Activated CD8-positive, alpha-beta T cell treated with anti-CD3 and anti-CD28 coated beads for 36 hours (primary cell): ENCODE measurements at regions not wholly inside any gene's neighbourhood (a gene's known extent, or its start where the extent isn't known, plus 50 kb on each side); places are given as distances from the start of the nearest gene placed in this dataset.
"Not testable (repeated sequence)": the region's sequence is repeated elsewhere in the genome, so short reads cannot be mapped to it uniquely, and the experiment has no call there.

Source experiments
- ATAC-seq: fragments of 200-7000 bp; cut with Tn5 transposase; one replicate; pipeline ENCODE4 v1.10.0; 2021; ENCODE audit warnings: mild to moderate bottlenecking, moderate library complexity
- CTCF ChIA-PET: fragments of 350-600 bp; sonication (Branson Sonifier 250); formaldehyde crosslinking; loops from one replicate; lab custom pipeline; 2021; ENCODE audit warnings: antibody characterized with exemption; lab: Charles Lee
- POLR2A ChIA-PET: fragments of 350-600 bp; sonication (Branson Sonifier 250); formaldehyde crosslinking; loops from one replicate; lab custom pipeline; 2021; ENCODE audit warnings: antibody characterized with exemption; lab: Charles Lee
- DNase-seq: peaks from one replicate; pipeline ENCODE4 v3.0.0-alpha.2; 2020
- H3K27ac Mint-ChIP-seq: one replicate; pipeline ENCODE4 v1.8.0; 2021; ENCODE audit warnings: mild to moderate bottlenecking, mixed read lengths
- H3K27me3 Mint-ChIP-seq: one replicate; pipeline ENCODE4 v1.8.0; 2021; ENCODE audit warnings: mixed read lengths
- H3K36me3 Mint-ChIP-seq: one replicate; pipeline ENCODE4 v1.8.0; 2021; ENCODE audit warnings: low read depth, mixed read lengths
- H3K4me1 Mint-ChIP-seq: one replicate; pipeline ENCODE4 v1.8.0; 2021; ENCODE audit warnings: low read depth, mixed read lengths
- H3K4me3 Mint-ChIP-seq: one replicate; pipeline ENCODE4 v1.8.0; 2021; ENCODE audit warnings: mild to moderate bottlenecking, moderate library complexity, mixed read lengths
- H3K9me3 Mint-ChIP-seq: one replicate; pipeline ENCODE4 v1.8.0; 2021; ENCODE audit warnings: mixed read lengths
- CTCF ChIP-seq: fragments of 200-600 bp; IDR thresholded peaks from one replicate; pipeline ENCODE4 v1.8.0; 2022; ENCODE audit warnings: antibody characterized with exemption, mild to moderate bottlenecking
- intact Hi-C: fragments of 100-400 bp; cut with micrococcal nuclease; formaldehyde crosslinking; loops from one replicate; pipeline ENCODE4 v1.10.0; 2022

- DNase-seq (no peak), ATAC-seq (no peak)
- intact Hi-C loops = no loop called here
- Mint-ChIP-seq H3K27ac (no peak overlapping the region), H3K36me3 (no peaks in the 10 kb centered on the region), H3K4me1 (no peaks in the 10 kb centered on the region), H3K4me3 (no peak overlapping the region), H3K27me3 (no peaks in the 10 kb centered on the region), H3K9me3 (peaks cover 2% of the 10 kb centered on the region)
- ChIA-PET POLR2A (no interaction called here), CTCF (interaction anchor here (2.2 kb wide), 1 partner anchor 22 kb away, joined by 6 read pairs; no protein-coding TSS in a partner anchor)
- TF ChIP-seq CTCF = no peak
Measured at GRCh38 chr2:38486213-38487026, 109.3 kb upstream of the ATL2 start.

GRCh38 chr2:38485734-38486133 lies 108.7 kb upstream of the ATL2 start:
- no peak for DNase-seq
- POLR2A ChIA-PET = no interaction called here
- no peak overlapping the region for H3K4me3 Mint-ChIP-seq
- ATAC-seq = no peak
- CTCF ChIA-PET = interaction anchor here (2.2 kb wide), 1 partner anchor 22 kb away, joined by 6 read pairs; no protein-coding TSS in a partner anchor
- intact Hi-C loops = no loop called here
- TF ChIP-seq CTCF = no peak
- H3K36me3 Mint-ChIP-seq = no peaks in the 10 kb centered on the region
- no peaks in the 10 kb centered on the region for H3K27me3 Mint-ChIP-seq
- peaks cover 7% of the 10 kb centered on the region for H3K9me3 Mint-ChIP-seq
- H3K4me1 Mint-ChIP-seq = no peaks in the 10 kb centered on the region
- H3K27ac Mint-ChIP-seq = no peak overlapping the region

GRCh38 chr2:38484957-38485356 lies 107.9 kb upstream of the ATL2 start:
- intact Hi-C loops = no loop called here
- no peaks in the 10 kb centered on the region for H3K4me1 Mint-ChIP-seq
- ATAC-seq (no peak), DNase-seq (no peak)
- peaks cover 11% of the 10 kb centered on the region for H3K9me3 Mint-ChIP-seq
- H3K36me3 Mint-ChIP-seq = no peaks in the 10 kb centered on the region
- TF ChIP-seq CTCF = no peak
- POLR2A ChIA-PET = no interaction called here
- H3K4me3 Mint-ChIP-seq = no peak overlapping the region
- H3K27me3 Mint-ChIP-seq = no peaks in the 10 kb centered on the region
- no peak overlapping the region for H3K27ac Mint-ChIP-seq
- CTCF ChIA-PET = interaction anchor here (1.7 kb wide), 1 partner anchor 24 kb away, joined by 8 read pairs; no protein-coding TSS in a partner anchor

- peaks cover 11% of the 10 kb centered on the region for H3K9me3 Mint-ChIP-seq
- H3K36me3 Mint-ChIP-seq = no peaks in the 10 kb centered on the region
- intact Hi-C loops = no loop called here
- DNase-seq (no peak), ATAC-seq (no peak)
- ChIA-PET CTCF (interaction anchor here (1.7 kb wide), 1 partner anchor 25 kb away, joined by 8 read pairs; no protein-coding TSS in a partner anchor), POLR2A (interaction anchor here (0.6 kb wide), 1 partner anchor 190 kb away, joined by 3 read pairs; no protein-coding TSS in a partner anchor)
- no peak overlapping the region for H3K27ac Mint-ChIP-seq
- no peak overlapping the region for H3K4me3 Mint-ChIP-seq
- no peaks in the 10 kb centered on the region for H3K4me1 Mint-ChIP-seq
- no peaks in the 10 kb centered on the region for H3K27me3 Mint-ChIP-seq
- TF ChIP-seq CTCF = no peak
Measured at GRCh38 chr2:38483776-38484501, 106.9 kb upstream of the ATL2 start.

GRCh38 chr2:38482710-38483109 lies 105.6 kb upstream of the ATL2 start:
- H3K4me1 Mint-ChIP-seq, H3K4me3 Mint-ChIP-seq, H3K27ac Mint-ChIP-seq, intact Hi-C loops, DNase-seq, H3K27me3 Mint-ChIP-seq, H3K36me3 Mint-ChIP-seq, POLR2A ChIA-PET, ATAC-seq, CTCF ChIA-PET: not testable (repeated sequence)
- H3K9me3 Mint-ChIP-seq = peaks cover 11% of the 10 kb centered on the region
